ENCODE measurements at regions not wholly inside any gene's neighbourhood (a gene's known extent, or its start where the extent isn't known, plus 50 kb on each side); places are given as distances from the start of the nearest gene placed in this dataset.
"Not testable (repeated sequence)": the region's sequence is repeated elsewhere in the genome, so short reads cannot be mapped to it uniquely, and the experiment has no call there.

DNA sequence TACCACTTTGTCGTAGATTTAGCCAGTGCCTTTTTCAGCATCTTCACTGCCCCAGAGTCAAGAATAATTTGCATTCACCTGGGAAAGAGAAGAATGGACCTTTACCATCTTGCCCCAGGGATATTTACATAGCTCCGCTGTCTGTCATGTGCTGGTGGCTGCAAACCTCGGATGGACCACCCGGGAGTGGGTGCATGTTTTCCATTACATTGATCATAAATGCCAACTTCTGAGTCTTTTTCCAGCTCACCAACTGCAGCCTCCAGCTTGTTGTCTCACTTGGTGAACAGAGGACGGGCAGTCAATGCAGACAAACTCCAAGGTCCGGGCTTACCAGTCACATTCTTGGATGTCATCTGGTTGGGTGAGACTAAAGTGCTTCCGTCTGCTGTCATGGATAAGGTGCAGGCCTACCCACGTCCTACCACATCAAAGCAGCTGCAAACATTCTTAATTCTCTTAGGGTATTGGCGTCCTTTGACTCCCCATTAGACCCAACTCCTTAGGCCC lies 155.8 kb upstream of the APC start:
- TF ChIP-seq ZFX (IDR thresholded peaks at IDR 0.05) = no peak
- no peak overlapping the region for H3K27ac ChIP-seq

GRCh38 chr5:112583166-112583565 lies 154.5 kb upstream of the APC start:
- H3K27ac ChIP-seq = no peak overlapping the region
- no peak for TF ChIP-seq ZFX (IDR thresholded peaks at IDR 0.05)
- TF ChIP-seq, protein P1, sequence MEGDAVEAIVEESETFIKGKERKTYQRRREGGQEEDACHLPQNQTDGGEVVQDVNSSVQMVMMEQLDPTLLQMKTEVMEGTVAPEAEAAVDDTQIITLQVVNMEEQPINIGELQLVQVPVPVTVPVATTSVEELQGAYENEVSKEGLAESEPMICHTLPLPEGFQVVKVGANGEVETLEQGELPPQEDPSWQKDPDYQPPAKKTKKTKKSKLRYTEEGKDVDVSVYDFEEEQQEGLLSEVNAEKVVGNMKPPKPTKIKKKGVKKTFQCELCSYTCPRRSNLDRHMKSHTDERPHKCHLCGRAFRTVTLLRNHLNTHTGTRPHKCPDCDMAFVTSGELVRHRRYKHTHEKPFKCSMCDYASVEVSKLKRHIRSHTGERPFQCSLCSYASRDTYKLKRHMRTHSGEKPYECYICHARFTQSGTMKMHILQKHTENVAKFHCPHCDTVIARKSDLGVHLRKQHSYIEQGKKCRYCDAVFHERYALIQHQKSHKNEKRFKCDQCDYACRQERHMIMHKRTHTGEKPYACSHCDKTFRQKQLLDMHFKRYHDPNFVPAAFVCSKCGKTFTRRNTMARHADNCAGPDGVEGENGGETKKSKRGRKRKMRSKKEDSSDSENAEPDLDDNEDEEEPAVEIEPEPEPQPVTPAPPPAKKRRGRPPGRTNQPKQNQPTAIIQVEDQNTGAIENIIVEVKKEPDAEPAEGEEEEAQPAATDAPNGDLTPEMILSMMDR (conservative IDR thresholded peaks at IDR 0.05) = no peak

- no peak overlapping the region for H3K27ac ChIP-seq
Observed at GRCh38 chr5:112584781-112585180, 152.9 kb upstream of the APC start.

DNA sequence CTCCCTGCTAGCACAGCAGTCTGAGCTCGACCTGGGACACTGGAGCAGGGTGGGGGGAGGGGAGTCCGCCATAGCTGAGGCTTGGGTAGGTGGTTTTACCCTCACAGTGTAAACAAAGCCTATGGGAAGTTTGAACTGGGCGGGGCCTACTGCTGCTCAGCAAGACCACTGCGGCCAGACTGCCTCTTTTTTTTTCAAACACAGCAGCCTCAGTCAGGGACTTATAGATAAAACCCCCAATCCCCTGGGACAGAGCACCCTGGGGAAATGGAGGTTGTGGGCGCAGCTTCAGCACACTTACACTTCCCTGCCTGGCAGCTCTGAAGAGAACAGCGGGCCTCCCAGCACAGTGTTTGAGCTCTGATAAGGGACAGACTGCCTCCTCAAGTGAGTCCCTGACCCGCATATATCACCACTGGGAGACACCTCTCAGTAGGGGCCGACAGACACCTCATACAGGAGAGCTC lies 151.1 kb upstream of the APC start:
- TF ChIP-seq, protein P1 (conservative IDR thresholded peaks at IDR 0.05) = no peak
- TF ChIP-seq ZFX (IDR thresholded peaks at IDR 0.05) = no peak
- H3K27ac ChIP-seq = no peak overlapping the region

More at GRCh38 chr5:112584781-112585180, 152.9 kb upstream of the APC start:
- TF ChIP-seq, protein P1 (conservative IDR thresholded peaks at IDR 0.05) = no peak
- no peak for TF ChIP-seq ZFX (IDR thresholded peaks at IDR 0.05)

GRCh38 chr5:112590858-112591257 lies 146.8 kb upstream of the APC start:
- not testable (repeated sequence) for H3K27ac ChIP-seq

DNA sequence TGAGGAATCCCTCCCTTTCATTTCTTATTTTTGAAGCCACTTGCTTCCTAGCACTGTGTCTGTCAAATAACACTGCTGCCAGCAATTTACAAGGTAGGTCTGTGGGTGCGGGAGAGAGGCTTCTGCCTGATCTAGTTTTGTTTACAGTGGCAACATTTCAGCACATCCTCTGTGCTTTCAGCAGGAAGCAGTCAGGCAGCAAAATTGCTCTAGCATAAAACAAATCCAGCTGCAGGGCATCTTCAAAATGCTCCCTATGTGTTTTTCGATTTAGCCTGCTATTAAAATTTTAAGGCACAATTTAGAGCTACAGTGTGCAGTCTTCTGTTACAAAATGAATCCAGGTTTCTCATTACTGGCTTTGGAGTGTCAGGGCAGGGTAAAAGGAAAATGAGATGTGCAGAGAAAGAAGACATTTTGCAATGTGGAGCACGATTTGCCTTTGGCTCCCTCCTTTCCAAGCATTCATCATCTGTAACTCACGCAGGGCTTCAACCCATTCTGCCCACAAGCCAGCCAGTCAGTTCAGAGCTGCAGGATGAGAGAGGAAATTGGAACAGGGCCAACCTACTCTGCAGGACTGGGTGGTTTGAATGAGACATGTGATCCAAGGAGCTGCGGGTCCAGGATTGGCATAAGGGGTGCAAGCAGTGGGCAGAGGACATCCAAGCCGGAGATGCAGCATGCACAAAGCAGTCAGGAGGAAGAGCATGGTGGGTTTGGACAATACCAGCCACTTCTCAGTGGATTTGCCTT lies 143.4 kb upstream of the APC start:
- no peak overlapping the region for H3K27ac ChIP-seq
- no peak for TF ChIP-seq ZFX (IDR thresholded peaks at IDR 0.05)

- no peak overlapping the region for H3K27ac ChIP-seq
- TF ChIP-seq ZFX (IDR thresholded peaks at IDR 0.05) = no peak
- TF ChIP-seq, protein P1 (conservative IDR thresholded peaks at IDR 0.05) = no peak
Observed at GRCh38 chr5:112594941-112595340, 142.7 kb upstream of the APC start.

- no peak overlapping the region for H3K27ac ChIP-seq
- no peak for TF ChIP-seq ZFX (IDR thresholded peaks at IDR 0.05)
- TF ChIP-seq, protein P1 (conservative IDR thresholded peaks at IDR 0.05) = no peak
Observed at GRCh38 chr5:112597831-112598230, 139.9 kb upstream of the APC start.

DNA sequence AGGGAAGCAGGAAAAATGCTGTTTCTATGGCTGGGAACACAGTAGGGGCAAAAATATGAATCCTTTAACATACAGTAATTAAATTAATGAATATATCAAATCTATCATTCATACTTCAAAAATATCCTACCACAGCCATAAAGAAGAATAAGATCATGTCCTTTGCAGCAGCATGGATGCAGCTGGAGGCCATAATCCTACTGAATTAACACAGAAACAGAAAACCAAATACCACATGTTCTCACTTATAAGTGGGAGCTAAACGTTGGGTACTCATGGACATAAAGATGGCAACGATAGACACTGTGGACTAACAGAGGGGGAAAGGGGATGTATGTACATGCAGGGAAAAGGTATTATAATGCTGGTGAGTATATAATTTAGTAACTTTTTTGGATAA lies 137.2 kb upstream of the APC start:
- not testable (repeated sequence) for H3K27ac ChIP-seq

Data from C4-2B (cell line).